ENCODE measurements at regions not wholly inside any gene's neighbourhood (a gene's known extent, or its start where the extent isn't known, plus 50 kb on each side); places are given as distances from the start of the nearest gene placed in this dataset.

- TF ChIP-seq CTCF (conservative IDR thresholded peaks at IDR 0.05; ENCODE audit: low read depth, low read length), result no peak
- Histone ChIP-seq H3K4me1 (ENCODE audit: low read depth, poor library complexity, severe bottlenecking) (no peaks in the 10 kb centered on the region), H3K9ac (no peak overlapping the region), H4K20me1 (ENCODE audit: insufficient read depth) (no peaks in the 10 kb centered on the region), H3K4me2 (no peak overlapping the region), H2AFZ (ENCODE audit: low read depth) (no peak overlapping the region), H3K79me2 (ENCODE audit: insufficient read depth, low read depth) (no peaks in the 10 kb centered on the region), H3K27me3 (ENCODE audit: insufficient read depth, low read depth) (no peaks in the 10 kb centered on the region), H3K27ac (no peak overlapping the region), H3K36me3 (ENCODE audit: insufficient read depth) (no peaks in the 10 kb centered on the region), H3K4me3 (IDR thresholded peaks at IDR 0.05; ENCODE audit: insufficient read depth, low read depth, low read length) (no peak overlapping the region)
These were observed 896.8 kb downstream of the PCDH17 start for GRCh38 chr13:58528351-58528750.

- Histone ChIP-seq H3K9ac (no peak overlapping the region), H3K36me3 (ENCODE audit: insufficient read depth) (no peaks in the 10 kb centered on the region), H3K4me3 (IDR thresholded peaks at IDR 0.05; ENCODE audit: insufficient read depth, low read depth, low read length) (no peak overlapping the region), H3K27ac (no peak overlapping the region), H3K79me2 (ENCODE audit: insufficient read depth, low read depth) (no peaks in the 10 kb centered on the region), H2AFZ (ENCODE audit: low read depth) (no peak overlapping the region), H3K4me1 (ENCODE audit: low read depth, poor library complexity, severe bottlenecking) (no peaks in the 10 kb centered on the region), H3K27me3 (ENCODE audit: insufficient read depth, low read depth) (no peaks in the 10 kb centered on the region), H3K4me2 (no peak overlapping the region), H4K20me1 (ENCODE audit: insufficient read depth) (no peaks in the 10 kb centered on the region)
- TF ChIP-seq CTCF (conservative IDR thresholded peaks at IDR 0.05; ENCODE audit: low read depth, low read length), result no peak
These were observed 900.1 kb downstream of the PCDH17 start for GRCh38 chr13:58531614-58532013.

GRCh38 chr13:58542530-58542929 is 911.0 kb downstream of the PCDH17 start:
- no peak for TF ChIP-seq CTCF (conservative IDR thresholded peaks at IDR 0.05; ENCODE audit: low read depth, low read length)
- Histone ChIP-seq H2AFZ (ENCODE audit: low read depth) (no peak overlapping the region), H3K4me3 (IDR thresholded peaks at IDR 0.05; ENCODE audit: insufficient read depth, low read depth, low read length) (no peak overlapping the region), H3K27ac (no peak overlapping the region), H3K9ac (no peak overlapping the region), H3K27me3 (ENCODE audit: insufficient read depth, low read depth) (no peaks in the 10 kb centered on the region), H3K79me2 (ENCODE audit: insufficient read depth, low read depth) (no peaks in the 10 kb centered on the region), H3K4me2 (no peak overlapping the region), H3K36me3 (ENCODE audit: insufficient read depth) (no peaks in the 10 kb centered on the region), H4K20me1 (ENCODE audit: insufficient read depth) (no peaks in the 10 kb centered on the region), H3K4me1 (ENCODE audit: low read depth, poor library complexity, severe bottlenecking) (no peaks in the 10 kb centered on the region)

GRCh38 chr13:58547419-58547818 is 915.9 kb downstream of the PCDH17 start:
- TF ChIP-seq CTCF (conservative IDR thresholded peaks at IDR 0.05; ENCODE audit: low read depth, low read length), result no peak
- H4K20me1 ChIP-seq (ENCODE audit: insufficient read depth), result no peaks in the 10 kb centered on the region
- H3K4me2 ChIP-seq, result no peak overlapping the region
- H3K27ac ChIP-seq, result no peak overlapping the region
- no peak overlapping the region for H3K9ac ChIP-seq
- no peak overlapping the region for H2AFZ ChIP-seq (ENCODE audit: low read depth)
- no peaks in the 10 kb centered on the region for H3K27me3 ChIP-seq (ENCODE audit: insufficient read depth, low read depth)
- no peaks in the 10 kb centered on the region for H3K79me2 ChIP-seq (ENCODE audit: insufficient read depth, low read depth)
- no peaks in the 10 kb centered on the region for H3K4me1 ChIP-seq (ENCODE audit: low read depth, poor library complexity, severe bottlenecking)
- H3K4me3 ChIP-seq (IDR thresholded peaks at IDR 0.05; ENCODE audit: insufficient read depth, low read depth, low read length), result no peak overlapping the region
- H3K36me3 ChIP-seq (ENCODE audit: insufficient read depth), result no peaks in the 10 kb centered on the region

GRCh38 chr13:58566176-58566575 is 934.6 kb downstream of the PCDH17 start:
- no peak overlapping the region for H3K4me2 ChIP-seq

More at GRCh38 chr13:58566176-58566575, 934.6 kb downstream of the PCDH17 start:
- H3K4me3 ChIP-seq (IDR thresholded peaks at IDR 0.05; ENCODE audit: insufficient read depth, low read depth, low read length), result no peak overlapping the region
- no peaks in the 10 kb centered on the region for H3K36me3 ChIP-seq (ENCODE audit: insufficient read depth)
- no peaks in the 10 kb centered on the region for H3K27me3 ChIP-seq (ENCODE audit: insufficient read depth, low read depth)
- no peak overlapping the region for H3K9ac ChIP-seq
- H3K4me1 ChIP-seq (ENCODE audit: low read depth, poor library complexity, severe bottlenecking), result no peaks in the 10 kb centered on the region
- H2AFZ ChIP-seq (ENCODE audit: low read depth), result no peak overlapping the region
- TF ChIP-seq CTCF (conservative IDR thresholded peaks at IDR 0.05; ENCODE audit: low read depth, low read length), result no peak
- no peak overlapping the region for H3K27ac ChIP-seq
- H4K20me1 ChIP-seq (ENCODE audit: insufficient read depth), result no peaks in the 10 kb centered on the region
- H3K79me2 ChIP-seq (ENCODE audit: insufficient read depth, low read depth), result no peaks in the 10 kb centered on the region
